HFFc6 (cell line): ENCODE measurements at regions not wholly inside any gene's neighbourhood (a gene's known extent, or its start where the extent isn't known, plus 50 kb on each side); places are given as distances from the start of the nearest gene placed in this dataset.

Experiments
- DNase-seq: peaks from one replicate; pipeline ENCODE4 v3.0.0-alpha.2; 2018
- H3K27ac Mint-ChIP-seq: 2 replicates; pipeline ENCODE4 v1.8.0; 2020; ENCODE audit warnings: mild to moderate bottlenecking, mixed read lengths
- H3K27me3 Mint-ChIP-seq: 2 replicates; pipeline ENCODE4 v1.8.0; 2021; ENCODE audit warnings: mild to moderate bottlenecking, moderate library complexity, mixed read lengths; ENCODE audit not compliant: insufficient read depth
- H3K36me3 Mint-ChIP-seq: 2 replicates; pipeline ENCODE4 v1.8.0; 2021; ENCODE audit warnings: low read depth, mixed read lengths
- H3K4me1 Mint-ChIP-seq: 2 replicates; pipeline ENCODE4 v1.8.0; 2020; ENCODE audit warnings: low read depth, mixed read lengths
- H3K4me3 Mint-ChIP-seq: 2 replicates; pipeline ENCODE4 v1.8.0; 2020; ENCODE audit warnings: mild to moderate bottlenecking, moderate library complexity, mixed read lengths
- H3K9me3 Mint-ChIP-seq: 2 replicates; pipeline ENCODE4 v1.8.0; 2020; ENCODE audit warnings: mild to moderate bottlenecking, mixed read lengths
- CTCF ChIP-seq: fragments of 200-600 bp; sonication (generic); IDR thresholded peaks from 2 replicates; pipeline ENCODE4 v1.5.0; 2021; ENCODE audit warnings: antibody characterized with exemption, mild to moderate bottlenecking

- no peak for DNase-seq
- Mint-ChIP-seq H3K27ac (no peak overlapping the region), H3K36me3 (no peaks in the 10 kb centered on the region), H3K4me1 (peaks cover 10% of the 10 kb centered on the region), H3K27me3 (peaks cover 40% of the 10 kb centered on the region), H3K4me3 (no peak overlapping the region), H3K9me3 (no peaks in the 10 kb centered on the region)
- TF ChIP-seq CTCF, result no peak
Observed at GRCh38 chr16:73290258-73290657, 242.3 kb upstream of the ZFHX3 start.

GRCh38 chr16:73289232-73289631 is 241.3 kb upstream of the ZFHX3 start:
- DNase-seq, result no peak
- TF ChIP-seq CTCF, result no peak
- Mint-ChIP-seq H3K27ac (no peak overlapping the region), H3K4me1 (peaks cover 10% of the 10 kb centered on the region; the same call in 1 of the 2 replicates), H3K9me3 (no peaks in the 10 kb centered on the region), H3K4me3 (no peak overlapping the region), H3K27me3 (peaks cover 39% of the 10 kb centered on the region), H3K36me3 (no peaks in the 10 kb centered on the region)

- Mint-ChIP-seq H3K27me3 (peaks cover 36% of the 10 kb centered on the region), H3K27ac (no peak overlapping the region), H3K36me3 (no peaks in the 10 kb centered on the region), H3K4me3 (no peak overlapping the region), H3K9me3 (no peaks in the 10 kb centered on the region), H3K4me1 (peaks cover 10% of the 10 kb centered on the region; the same call in 1 of the 2 replicates)
- DNase-seq, result no peak
- no peak for TF ChIP-seq CTCF
Observed at GRCh38 chr16:73288520-73288919, 240.6 kb upstream of the ZFHX3 start.

GRCh38 chr16:73287859-73288405 is 240.0 kb upstream of the ZFHX3 start:
- Mint-ChIP-seq H3K4me1 (peaks cover 10% of the 10 kb centered on the region; the same call in 1 of the 2 replicates), H3K27me3 (peaks cover 34% of the 10 kb centered on the region), H3K27ac (no peak overlapping the region), H3K36me3 (no peaks in the 10 kb centered on the region), H3K9me3 (no peaks in the 10 kb centered on the region), H3K4me3 (no peak overlapping the region)
- no peak for TF ChIP-seq CTCF
- DNase-seq, result no peak

GRCh38 chr16:73286346-73287267 is 238.7 kb upstream of the ZFHX3 start:
- Mint-ChIP-seq H3K27me3 (peaks cover 27% of the 10 kb centered on the region), H3K36me3 (no peaks in the 10 kb centered on the region), H3K9me3 (no peaks in the 10 kb centered on the region), H3K27ac (no peak overlapping the region), H3K4me1 (peaks cover 10% of the 10 kb centered on the region; the same call in 1 of the 2 replicates), H3K4me3 (no peak overlapping the region)
- DNase-seq, result no peak
- no peak for TF ChIP-seq CTCF
